Breast epithelium (tissue), 4 donors: ENCODE measurements at regions not wholly inside any gene's neighbourhood (a gene's known extent, or its start where the extent isn't known, plus 50 kb on each side); places are given as distances from the start of the nearest gene placed in this dataset.

Experiments used
- DNase-seq, 2 donors: peaks; one replicate each; pipeline ENCODE4 v3.0.0-alpha.2; 2019; ENCODE audit warnings: low spot score in 2 of 2
- H3K27ac ChIP-seq, 2 donors: fragments of 200-600 bp; sonication (generic) in 1 of 2; one replicate each; pipeline ENCODE4 v1.5.1; 2016 to 2019; ENCODE audit warnings: mild to moderate bottlenecking in 1 of 2
- H3K27me3 ChIP-seq, 2 donors: fragments of 200-600 bp; sonication (generic) in 1 of 2; one replicate each; pipeline versions ENCODE4 v1.5.1 to v1.6.0; 2017 to 2019; ENCODE audit warnings: control low read depth in 1 of 2, mild to moderate bottlenecking in 1 of 2
- H3K36me3 ChIP-seq: fragments of 200-600 bp; one replicate; pipeline ENCODE4 v1.5.1; 2019
- H3K4me1 ChIP-seq, 2 donors: fragments of 200-600 bp; sonication (generic); one replicate each; pipeline ENCODE4 v1.5.1; 2016 to 2019; ENCODE audit warnings: control low read depth in 1 of 2
- H3K4me3 ChIP-seq, 3 donors: fragments of 200-600 bp; sonication (generic); 1 replicate in 2 of 3; 2 replicates in 1 of 3; pipeline ENCODE4 v1.5.1; 2016 to 2019; ENCODE audit warnings: mild to moderate bottlenecking in 3 of 3, moderate library complexity in 2 of 3
- H3K9me3 ChIP-seq, 2 donors: fragments of 200-600 bp; sonication (generic) in 1 of 2; one replicate each; pipeline ENCODE4 v1.5.1; 2016 to 2019; ENCODE audit warnings: control low read depth in 1 of 2
- POLR2A ChIP-seq: fragments of 450-650 bp; IDR thresholded peaks from one replicate; pipeline ENCODE4 v1.6.1; 2016; ENCODE audit warnings: antibody characterized with exemption, mild to moderate bottlenecking, moderate library complexity
- POLR2AphosphoS5 ChIP-seq, 3 donors: sonication (generic); formaldehyde crosslinking; IDR thresholded peaks; one replicate each; pipeline ENCODE4 v1.6.1; 2017; ENCODE audit warnings: antibody characterized with exemption in 3 of 3
- intact Hi-C: fragments of 100-400 bp; cut with DNase I; formaldehyde crosslinking; loops from one replicate; pipeline ENCODE4 v1.15.1; 2023; ENCODE audit warnings: low total_unique reads
- TF ChIP-seq, protein P1 (sequence below), 3 donors: fragments of 450-650 bp; IDR thresholded peaks; one replicate each; pipeline ENCODE4 v1.5.1; 2016 to 2017; ENCODE audit warnings: antibody characterized with exemption in 3 of 3, mild to moderate bottlenecking in 3 of 3, moderate library complexity in 3 of 3

DNA sequence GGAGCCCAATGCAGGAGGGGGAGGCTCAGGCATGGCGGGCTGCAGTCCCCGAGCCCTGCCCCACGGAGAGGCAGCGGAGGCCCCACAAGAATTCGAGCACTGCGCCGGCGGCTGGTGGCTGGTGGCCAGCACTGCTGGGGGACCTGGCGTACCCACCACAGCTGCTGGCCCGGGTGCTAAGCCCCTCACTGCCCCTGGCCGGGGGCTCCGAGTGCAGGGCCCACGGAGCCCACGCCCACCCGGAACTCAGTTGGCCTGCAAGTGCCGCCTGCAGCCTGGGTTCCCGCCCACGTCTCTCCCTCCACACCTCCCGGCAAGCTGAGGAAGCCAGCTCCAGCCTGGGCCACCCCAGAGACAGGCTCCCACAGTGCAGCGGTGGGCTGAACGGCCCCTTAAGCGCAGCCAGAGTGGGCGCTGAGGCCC, 780.3 kb downstream of the DTWD2 start:
- intact Hi-C loops, result no loop called here
- peaks cover 21 to 33% of the 10 kb centered on the region in 2 donors for H3K9me3 ChIP-seq
- H3K36me3 ChIP-seq, result no peaks in the 10 kb centered on the region
- H3K4me1 ChIP-seq, result no peaks in the 10 kb centered on the region
- H3K27ac ChIP-seq, result no peak overlapping the region
- DNase-seq, result no peak
- no peak overlapping the region for H3K4me3 ChIP-seq
- TF ChIP-seq POLR2A, result no peak
- TF ChIP-seq POLR2AphosphoS5 (IDR thresholded peaks at IDR 0.05), result no peak
- TF ChIP-seq, protein P1, sequence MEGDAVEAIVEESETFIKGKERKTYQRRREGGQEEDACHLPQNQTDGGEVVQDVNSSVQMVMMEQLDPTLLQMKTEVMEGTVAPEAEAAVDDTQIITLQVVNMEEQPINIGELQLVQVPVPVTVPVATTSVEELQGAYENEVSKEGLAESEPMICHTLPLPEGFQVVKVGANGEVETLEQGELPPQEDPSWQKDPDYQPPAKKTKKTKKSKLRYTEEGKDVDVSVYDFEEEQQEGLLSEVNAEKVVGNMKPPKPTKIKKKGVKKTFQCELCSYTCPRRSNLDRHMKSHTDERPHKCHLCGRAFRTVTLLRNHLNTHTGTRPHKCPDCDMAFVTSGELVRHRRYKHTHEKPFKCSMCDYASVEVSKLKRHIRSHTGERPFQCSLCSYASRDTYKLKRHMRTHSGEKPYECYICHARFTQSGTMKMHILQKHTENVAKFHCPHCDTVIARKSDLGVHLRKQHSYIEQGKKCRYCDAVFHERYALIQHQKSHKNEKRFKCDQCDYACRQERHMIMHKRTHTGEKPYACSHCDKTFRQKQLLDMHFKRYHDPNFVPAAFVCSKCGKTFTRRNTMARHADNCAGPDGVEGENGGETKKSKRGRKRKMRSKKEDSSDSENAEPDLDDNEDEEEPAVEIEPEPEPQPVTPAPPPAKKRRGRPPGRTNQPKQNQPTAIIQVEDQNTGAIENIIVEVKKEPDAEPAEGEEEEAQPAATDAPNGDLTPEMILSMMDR (IDR thresholded peaks at IDR 0.05), result no peak
- H3K27me3 ChIP-seq, result no peaks in the 10 kb centered on the region

DNA sequence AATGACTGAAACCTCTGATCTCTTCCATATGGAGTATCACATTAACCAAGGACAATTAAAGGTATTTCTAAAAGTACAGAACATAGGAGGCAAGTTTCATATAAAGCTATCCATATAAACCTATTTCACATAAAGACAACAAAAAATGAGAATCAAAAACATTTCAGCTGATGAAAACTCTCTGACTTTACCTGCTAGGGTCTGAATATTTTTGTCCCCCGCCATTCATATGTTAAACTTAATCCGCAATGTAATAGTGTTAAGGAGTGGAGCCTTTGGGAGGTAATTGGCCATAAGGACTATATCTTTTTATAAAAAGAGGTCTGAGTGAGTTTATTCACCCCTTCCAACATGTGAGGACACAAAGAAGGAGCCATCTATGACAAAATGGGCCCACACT, 788.5 kb downstream of the DTWD2 start:
- intact Hi-C loops, result no loop called here
- Histone ChIP-seq H3K27me3 (no peaks in the 10 kb centered on the region), H3K4me3 (no peak overlapping the region), H3K36me3 (no peaks in the 10 kb centered on the region), H3K9me3 (no peaks in the 10 kb centered on the region), H3K27ac (no peak overlapping the region), H3K4me1 (no peaks in the 10 kb centered on the region)
- TF ChIP-seq POLR2AphosphoS5 (IDR thresholded peaks at IDR 0.05) (no peak), POLR2A (no peak)
- TF ChIP-seq, protein P1 (IDR thresholded peaks at IDR 0.05), result no peak
- DNase-seq, result no peak

DNA sequence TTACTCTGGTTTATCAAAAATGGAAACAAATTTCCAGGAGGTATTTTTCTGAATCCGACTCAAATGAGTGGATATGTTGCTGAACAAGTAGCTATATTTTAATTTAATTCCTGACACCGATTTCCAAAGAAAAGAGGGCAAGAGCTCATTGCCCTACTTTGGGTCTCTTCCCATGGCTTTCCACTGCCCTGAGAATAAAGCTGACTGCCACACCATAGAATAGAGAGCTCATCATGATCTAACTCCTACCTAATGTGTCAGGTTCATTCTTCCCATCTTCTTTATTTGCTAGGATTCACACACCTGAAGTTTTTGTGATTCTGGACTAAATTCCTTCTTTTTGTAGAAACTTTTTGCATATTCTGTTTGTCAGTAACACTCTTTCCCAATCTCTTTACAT, 792.1 kb downstream of the DTWD2 start:
- H3K4me3 ChIP-seq, result no peak overlapping the region
- no peaks in the 10 kb centered on the region for H3K4me1 ChIP-seq
- DNase-seq, result no peak
- H3K27ac ChIP-seq, result no peak overlapping the region
- intact Hi-C loops, result no loop called here
- H3K36me3 ChIP-seq, result no peaks in the 10 kb centered on the region
- H3K9me3 ChIP-seq, result no peaks in the 10 kb centered on the region
- TF ChIP-seq POLR2AphosphoS5 (IDR thresholded peaks at IDR 0.05), result no peak
- TF ChIP-seq POLR2A, result no peak
- TF ChIP-seq, protein P1 (IDR thresholded peaks at IDR 0.05), result no peak
- no peaks in the 10 kb centered on the region for H3K27me3 ChIP-seq

DNA sequence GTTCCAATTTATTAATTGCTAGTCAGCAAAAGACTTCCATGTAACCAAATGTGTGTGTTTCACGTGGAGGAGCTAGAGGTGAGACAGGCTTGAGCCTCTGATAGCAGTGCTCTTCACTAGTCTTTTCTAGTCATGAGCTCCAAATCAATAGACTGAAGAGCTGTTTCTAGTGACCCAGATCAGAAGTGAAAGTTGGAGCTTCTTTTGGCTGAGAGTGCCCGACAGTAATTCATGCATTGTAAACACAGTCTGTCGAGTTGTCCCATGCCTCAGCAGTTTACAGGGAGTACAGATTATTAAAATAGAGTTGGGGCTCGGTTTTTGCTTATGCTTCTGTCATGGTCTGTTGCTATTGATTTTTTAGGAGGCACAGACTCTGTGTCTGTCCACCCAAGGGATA, 793.1 kb downstream of the DTWD2 start:
- H3K4me3 ChIP-seq, result no peak overlapping the region
- intact Hi-C loops, result no loop called here
- H3K27ac ChIP-seq, result no peak overlapping the region
- H3K4me1 ChIP-seq, result no peaks in the 10 kb centered on the region
- H3K9me3 ChIP-seq, result no peaks in the 10 kb centered on the region
- TF ChIP-seq POLR2A (no peak), POLR2AphosphoS5 (IDR thresholded peaks at IDR 0.05) (no peak)
- TF ChIP-seq, protein P1 (IDR thresholded peaks at IDR 0.05), result no peak
- no peak for DNase-seq
- H3K36me3 ChIP-seq, result no peaks in the 10 kb centered on the region
- no peaks in the 10 kb centered on the region for H3K27me3 ChIP-seq

DNA sequence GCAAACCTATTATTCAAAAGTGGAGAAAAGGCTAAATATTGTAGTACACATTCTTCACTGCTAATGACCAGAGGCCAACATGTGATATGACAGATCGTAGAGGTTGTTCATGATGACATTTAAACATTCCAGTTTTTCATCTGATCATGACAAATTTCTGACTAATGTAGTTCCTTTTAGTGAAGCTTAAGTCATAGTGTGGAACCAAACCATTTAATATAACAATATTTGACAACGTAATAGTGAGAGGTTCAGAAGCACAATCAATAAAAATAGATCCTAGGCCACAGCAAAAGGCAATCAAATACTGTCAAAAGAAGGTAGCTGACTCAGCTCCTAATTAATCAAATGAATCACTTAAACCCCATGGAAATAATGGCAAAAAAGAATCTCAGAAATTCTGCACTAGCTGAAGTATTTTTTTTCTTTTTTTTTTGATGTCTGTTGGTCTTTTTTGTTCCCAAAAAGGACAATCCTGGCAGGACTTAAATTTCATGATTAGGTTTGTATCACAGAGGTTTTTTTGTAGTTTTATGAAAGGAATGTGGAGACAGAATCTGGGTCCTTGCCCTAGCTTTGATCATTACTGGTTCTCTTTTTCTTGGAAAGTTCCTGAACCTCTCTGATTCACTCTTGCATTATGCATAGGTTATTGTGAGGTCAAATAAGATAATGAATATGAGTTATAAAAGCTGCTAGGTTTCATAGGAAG, 795.0 kb downstream of the DTWD2 start:
- H3K27ac ChIP-seq, result no peak overlapping the region
- H3K9me3 ChIP-seq, result no peaks in the 10 kb centered on the region
- TF ChIP-seq POLR2AphosphoS5 (IDR thresholded peaks at IDR 0.05) (no peak), POLR2A (no peak)
- TF ChIP-seq, protein P1 (IDR thresholded peaks at IDR 0.05), result no peak
- DNase-seq, result no peak
- no peaks in the 10 kb centered on the region for H3K36me3 ChIP-seq
- no peaks in the 10 kb centered on the region for H3K27me3 ChIP-seq
- intact Hi-C loops, result no loop called here
- H3K4me1 ChIP-seq, result no peaks in the 10 kb centered on the region
- H3K4me3 ChIP-seq, result no peak overlapping the region
